SK-N-SH (cell line): ENCODE measurements at regions not wholly inside any gene's neighbourhood (a gene's known extent, or its start where the extent isn't known, plus 50 kb on each side); places are given as distances from the start of the nearest gene placed in this dataset.

ENCODE experiments used
- CTCF ChIA-PET: fragments of 300-600, 350-600 bp; formaldehyde crosslinking; extraction: SDS; loops from one replicate; lab custom pipeline; 2021; lab: Yijun Ruan, JAX
- POLR2A ChIA-PET: fragments of 350-600 bp; sonication (Branson Sonifier 250); formaldehyde crosslinking; extraction: SDS; loops from one replicate; lab custom pipeline; 2020; ENCODE audit warnings: antibody characterized with exemption, inconsistent platforms; lab: Yijun Ruan, JAX
- DNase-seq: peaks from one replicate; pipeline ENCODE4 v3.0.0; 2012
- H2AFZ ChIP-seq: fragments of 200-600 bp; sonication (generic); 2 replicates; pipeline ENCODE4 v1.8.1; 2016; ENCODE audit warnings: antibody characterized with exemption, mild to moderate bottlenecking, low read depth
- H3F3A ChIP-seq: fragments of 200-600 bp; sonication (generic); replicated peaks from 2 replicates; pipeline ENCODE3; 2016; ENCODE audit warnings: antibody characterized with exemption, mild to moderate bottlenecking; ENCODE audit not compliant: insufficient read depth
- H3K27ac ChIP-seq, 2 experiments: fragments of 200-500 bp in 1 of 2; fragments of 200-600 bp in 1 of 2; sonication (Bioruptor generic) in 1 of 2; sonication (generic), shearing (Covaris generic) in 1 of 2; 2 replicates each; pipeline versions ENCODE4 v1.5.1 to v1.6.1; 2014 to 2016; ENCODE audit warnings: low read depth in 2 of 2, inconsistent platforms in 1 of 2, low read length in 1 of 2, mild to moderate bottlenecking in 1 of 2, mixed read lengths in 1 of 2
- H3K27me3 ChIP-seq: fragments of 200-600 bp; sonication (generic), shearing (Covaris generic); 2 replicates; pipeline ENCODE4 v1.6.1; 2016; ENCODE audit warnings: mixed run types; ENCODE audit not compliant: insufficient read depth
- H3K36me3 ChIP-seq, 2 experiments: fragments of 200-500 bp in 1 of 2; fragments of 200-600 bp in 1 of 2; sonication (Bioruptor generic) in 1 of 2; sonication (generic) in 1 of 2; replicated peaks in 1 of 2; 2 replicates each; pipeline versions ENCODE3 to v1.5.1; 2014 to 2016; ENCODE audit warnings: low read length in 1 of 2, mild to moderate bottlenecking in 1 of 2; ENCODE audit not compliant: insufficient read depth in 2 of 2, control insufficient read depth in 1 of 2
- H3K4me1 ChIP-seq, 2 experiments: fragments of 200-500 bp in 1 of 2; fragments of 200-600 bp in 1 of 2; sonication (Bioruptor generic) in 1 of 2; sonication (generic), shearing (Covaris generic) in 1 of 2; 2 replicates each; pipeline versions ENCODE4 v1.5.1 to v1.6.1; 2014 to 2016; ENCODE audit warnings: low read depth in 1 of 2, low read length in 1 of 2, mixed run types in 1 of 2; ENCODE audit not compliant: insufficient read depth in 2 of 2, control insufficient read depth in 1 of 2
- H3K4me2 ChIP-seq: fragments of 200-600 bp; sonication (generic), shearing (Covaris generic); 2 replicates; pipeline ENCODE4 v1.6.1; 2017; ENCODE audit warnings: mixed run types
- H3K4me3 ChIP-seq, 2 experiments: fragments of 200-500 bp in 1 of 2; fragments of 200-600 bp in 1 of 2; sonication (Bioruptor generic) in 1 of 2; sonication (generic), shearing (Covaris generic) in 1 of 2; 2 replicates each; pipeline versions ENCODE4 v1.5.1 to v1.8.1; 2014 to 2016; ENCODE audit warnings: low read depth in 2 of 2, inconsistent platforms in 1 of 2, low read length in 1 of 2, mild to moderate bottlenecking in 1 of 2, mixed read lengths in 1 of 2, moderate library complexity in 1 of 2
- H3K79me2 ChIP-seq: fragments of 200-600 bp; sonication (generic); 2 replicates; pipeline ENCODE4 v1.8.1; 2017; ENCODE audit warnings: mild to moderate bottlenecking; ENCODE audit not compliant: insufficient read depth
- H3K9ac ChIP-seq: fragments of 200-600 bp; sonication (generic); 2 replicates; pipeline ENCODE4 v1.6.1; 2017; ENCODE audit warnings: mixed run types
- H3K9me2 ChIP-seq: fragments of 200-600 bp; sonication (generic); 2 replicates; pipeline ENCODE4 v1.6.1; 2017; ENCODE audit warnings: mixed run types
- H3K9me3 ChIP-seq: fragments of 200-600 bp; sonication (generic); 2 replicates; pipeline ENCODE4 v1.6.1; 2017; ENCODE audit warnings: mixed run types, mild to moderate bottlenecking, moderate library complexity
- H4K20me1 ChIP-seq: fragments of 200-600 bp; sonication (generic); 2 replicates; pipeline ENCODE4 v1.6.1; 2017; ENCODE audit warnings: mild to moderate bottlenecking, mixed run types; ENCODE audit not compliant: insufficient read depth
- EP300 ChIP-seq, 2 experiments: IDR thresholded peaks; 2 replicates each; pipeline versions ENCODE4 v1.4.0 to v1.6.1; 2012; ENCODE audit warnings: borderline replicate concordance in 1 of 2, low read depth in 1 of 2, low read length in 1 of 2
- EZH2phosphoT487 ChIP-seq: fragments of 200-600 bp; sonication (generic); IDR thresholded peaks from 2 replicates; pipeline ENCODE4 v1.6.1; 2017; ENCODE audit warnings: low read depth, mixed run types, mild to moderate bottlenecking, antibody characterized with exemption, moderate library complexity, borderline replicate concordance
- FOSL2 ChIP-seq: IDR thresholded peaks from 2 replicates; pipeline ENCODE4 v1.4.0; 2012; ENCODE audit warnings: low read depth, mild to moderate bottlenecking, moderate library complexity, borderline replicate concordance
- FOXJ3 ChIP-seq: sonication (generic); formaldehyde crosslinking; IDR thresholded peaks from 2 replicates; pipeline ENCODE4 v1.5.1; 2020; ENCODE audit warnings: mild to moderate bottlenecking, missing genetic modification reagents
- GABPA ChIP-seq: IDR thresholded peaks from 2 replicates; pipeline ENCODE4 v1.4.0; 2012; ENCODE audit warnings: low read depth, mild to moderate bottlenecking
- GATA2 ChIP-seq: sonication (generic); formaldehyde crosslinking; IDR thresholded peaks from 2 replicates; pipeline ENCODE4 v1.5.0; 2020; ENCODE audit warnings: mild to moderate bottlenecking, missing genetic modification reagents
- JUND ChIP-seq: IDR thresholded peaks from 2 replicates; pipeline ENCODE4 v1.4.0; 2012
- RAD21 ChIP-seq: IDR thresholded peaks from 2 replicates; pipeline ENCODE4 v1.6.1; 2012; ENCODE audit warnings: mild to moderate bottlenecking, low read length
- RCOR1 ChIP-seq: fragments of 150-350 bp; IDR thresholded peaks from 2 replicates; pipeline ENCODE4 v1.6.1; 2017; ENCODE audit warnings: antibody characterized with exemption, low read length
- RXRA ChIP-seq: IDR thresholded peaks from 2 replicates; pipeline ENCODE4 v1.4.0; 2012; ENCODE audit warnings: low read depth, mild to moderate bottlenecking, borderline replicate concordance
- SMC3 ChIP-seq: IDR thresholded peaks from 2 replicates; pipeline ENCODE4 v1.6.1; 2012; ENCODE audit warnings: low read depth, low read length, improper control_type of control experiment
- TEAD4 ChIP-seq: IDR thresholded peaks from 2 replicates; pipeline ENCODE4 v1.4.0; 2012; ENCODE audit warnings: mild to moderate bottlenecking, borderline replicate concordance; ENCODE audit not compliant: insufficient read depth
- WGBS: methylation state at CpG from one replicate; pipeline ENCODE4 v1.1.6; 2017; ENCODE audit warnings: low lambda C conversion rate; 5-methylcytosine and 5-hydroxymethylcytosine counted together
- TF ChIP-seq, protein P1 (sequence below): IDR thresholded peaks from 2 replicates; pipeline ENCODE4 v1.4.0; 2012; ENCODE audit warnings: low read depth, borderline replicate concordance
- TF ChIP-seq, protein P2 (sequence below): fragments of 150-350 bp; IDR thresholded peaks from 2 replicates; pipeline ENCODE4 v1.6.1; 2016; ENCODE audit warnings: mild to moderate bottlenecking, low read depth, low read length
- TF ChIP-seq, protein P3 (sequence below): IDR thresholded peaks from 2 replicates; pipeline ENCODE4 v1.4.0; 2012; ENCODE audit warnings: low read depth
- TF ChIP-seq, protein P4 (sequence below): IDR thresholded peaks from 2 replicates; pipeline ENCODE4; 2012
- TF ChIP-seq, protein P5 (sequence below): IDR thresholded peaks from 2 replicates; pipeline ENCODE4 v1.4.0; 2012; ENCODE audit warnings: low read depth, borderline replicate concordance

DNA sequence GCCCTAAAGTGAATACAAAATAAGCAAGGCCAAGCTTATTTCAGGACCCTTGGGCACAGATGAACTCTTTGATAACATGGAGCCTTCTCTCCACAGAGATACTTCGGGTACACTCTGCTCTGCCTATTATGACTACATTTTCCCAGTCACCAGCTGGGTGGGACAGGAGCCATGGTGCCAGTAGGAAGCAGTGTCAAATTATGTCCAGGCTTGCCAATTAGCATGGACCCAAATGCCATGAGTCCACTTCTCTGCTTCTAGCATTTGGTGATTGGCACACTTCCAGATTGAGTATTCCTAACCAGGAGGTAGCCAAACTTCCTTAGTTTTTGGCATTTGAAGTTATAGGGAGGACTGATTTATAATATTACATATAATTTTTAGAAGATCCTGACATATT is 513.8 kb upstream of the HTR1E start:
- CTCF ChIA-PET = no interaction called here
- Histone ChIP-seq H3K9me2 (no peaks in the 10 kb centered on the region), H3K4me2 (no peak overlapping the region)
- no peak for TF ChIP-seq RXRA
- TF ChIP-seq JUND = no peak
- TF ChIP-seq GABPA = no peak
- TF ChIP-seq RAD21 = no peak
- TF ChIP-seq, protein P1, sequence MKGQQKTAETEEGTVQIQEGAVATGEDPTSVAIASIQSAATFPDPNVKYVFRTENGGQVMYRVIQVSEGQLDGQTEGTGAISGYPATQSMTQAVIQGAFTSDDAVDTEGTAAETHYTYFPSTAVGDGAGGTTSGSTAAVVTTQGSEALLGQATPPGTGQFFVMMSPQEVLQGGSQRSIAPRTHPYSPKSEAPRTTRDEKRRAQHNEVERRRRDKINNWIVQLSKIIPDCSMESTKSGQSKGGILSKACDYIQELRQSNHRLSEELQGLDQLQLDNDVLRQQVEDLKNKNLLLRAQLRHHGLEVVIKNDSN = no peak
- no peak for TF ChIP-seq EZH2phosphoT487
- no peak for TF ChIP-seq FOXJ3 (CRISPR knock-in tag)
- no peak for TF ChIP-seq SMC3
- TF ChIP-seq, protein P2, sequence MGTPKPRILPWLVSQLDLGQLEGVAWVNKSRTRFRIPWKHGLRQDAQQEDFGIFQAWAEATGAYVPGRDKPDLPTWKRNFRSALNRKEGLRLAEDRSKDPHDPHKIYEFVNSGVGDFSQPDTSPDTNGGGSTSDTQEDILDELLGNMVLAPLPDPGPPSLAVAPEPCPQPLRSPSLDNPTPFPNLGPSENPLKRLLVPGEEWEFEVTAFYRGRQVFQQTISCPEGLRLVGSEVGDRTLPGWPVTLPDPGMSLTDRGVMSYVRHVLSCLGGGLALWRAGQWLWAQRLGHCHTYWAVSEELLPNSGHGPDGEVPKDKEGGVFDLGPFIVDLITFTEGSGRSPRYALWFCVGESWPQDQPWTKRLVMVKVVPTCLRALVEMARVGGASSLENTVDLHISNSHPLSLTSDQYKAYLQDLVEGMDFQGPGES = no peak
- TF ChIP-seq TEAD4 = no peak
- TF ChIP-seq FOSL2 = no peak
- no peak for TF ChIP-seq RCOR1
- TF ChIP-seq EP300 (IDR thresholded peaks at IDR 0.05; ENCODE audit: borderline replicate concordance in 1 of 2, low read depth in 1 of 2, low read length in 1 of 2) = no peak
- TF ChIP-seq, protein P3, sequence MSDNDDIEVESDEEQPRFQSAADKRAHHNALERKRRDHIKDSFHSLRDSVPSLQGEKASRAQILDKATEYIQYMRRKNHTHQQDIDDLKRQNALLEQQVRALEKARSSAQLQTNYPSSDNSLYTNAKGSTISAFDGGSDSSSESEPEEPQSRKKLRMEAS = no peak
- TF ChIP-seq GATA2 = no peak
- TF ChIP-seq, protein P4, sequence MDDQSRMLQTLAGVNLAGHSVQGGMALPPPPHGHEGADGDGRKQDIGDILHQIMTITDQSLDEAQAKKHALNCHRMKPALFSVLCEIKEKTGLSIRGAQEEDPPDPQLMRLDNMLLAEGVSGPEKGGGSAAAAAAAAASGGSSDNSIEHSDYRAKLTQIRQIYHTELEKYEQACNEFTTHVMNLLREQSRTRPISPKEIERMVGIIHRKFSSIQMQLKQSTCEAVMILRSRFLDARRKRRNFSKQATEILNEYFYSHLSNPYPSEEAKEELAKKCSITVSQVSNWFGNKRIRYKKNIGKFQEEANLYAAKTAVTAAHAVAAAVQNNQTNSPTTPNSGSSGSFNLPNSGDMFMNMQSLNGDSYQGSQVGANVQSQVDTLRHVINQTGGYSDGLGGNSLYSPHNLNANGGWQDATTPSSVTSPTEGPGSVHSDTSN = no peak
- TF ChIP-seq, protein P5, sequence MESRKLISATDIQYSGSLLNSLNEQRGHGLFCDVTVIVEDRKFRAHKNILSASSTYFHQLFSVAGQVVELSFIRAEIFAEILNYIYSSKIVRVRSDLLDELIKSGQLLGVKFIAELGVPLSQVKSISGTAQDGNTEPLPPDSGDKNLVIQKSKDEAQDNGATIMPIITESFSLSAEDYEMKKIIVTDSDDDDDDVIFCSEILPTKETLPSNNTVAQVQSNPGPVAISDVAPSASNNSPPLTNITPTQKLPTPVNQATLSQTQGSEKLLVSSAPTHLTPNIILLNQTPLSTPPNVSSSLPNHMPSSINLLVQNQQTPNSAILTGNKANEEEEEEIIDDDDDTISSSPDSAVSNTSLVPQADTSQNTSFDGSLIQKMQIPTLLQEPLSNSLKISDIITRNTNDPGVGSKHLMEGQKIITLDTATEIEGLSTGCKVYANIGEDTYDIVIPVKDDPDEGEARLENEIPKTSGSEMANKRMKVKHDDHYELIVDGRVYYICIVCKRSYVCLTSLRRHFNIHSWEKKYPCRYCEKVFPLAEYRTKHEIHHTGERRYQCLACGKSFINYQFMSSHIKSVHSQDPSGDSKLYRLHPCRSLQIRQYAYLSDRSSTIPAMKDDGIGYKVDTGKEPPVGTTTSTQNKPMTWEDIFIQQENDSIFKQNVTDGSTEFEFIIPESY = no peak
- TF ChIP-seq, all 33 proteins: peak for 0
- no peaks in the 10 kb centered on the region for H4K20me1 ChIP-seq
- DNase-seq = no peak
- H3K36me3 ChIP-seq = no peaks in the 10 kb centered on the region
- H3K9me3 ChIP-seq = no peaks in the 10 kb centered on the region
- H3F3A ChIP-seq = no peaks in the 10 kb centered on the region
- POLR2A ChIA-PET = no interaction called here
- no peak overlapping the region for H3K9ac ChIP-seq
- no peaks in the 10 kb centered on the region; a peak in 1 of 4 replicates for H3K4me1 ChIP-seq
- no peaks in the 10 kb centered on the region for H3K27me3 ChIP-seq
- H3K79me2 ChIP-seq = no peaks in the 10 kb centered on the region
- H2AFZ ChIP-seq = no peak overlapping the region
- no peak overlapping the region for H3K27ac ChIP-seq
- 13% methylated on average over 1 of the region's 1 CpG for WGBS
- no peak overlapping the region for H3K4me3 ChIP-seq
